ENCODE measurements at regions not wholly inside any gene's neighbourhood (a gene's known extent, or its start where the extent isn't known, plus 50 kb on each side); places are given as distances from the start of the nearest gene placed in this dataset.

DNA sequence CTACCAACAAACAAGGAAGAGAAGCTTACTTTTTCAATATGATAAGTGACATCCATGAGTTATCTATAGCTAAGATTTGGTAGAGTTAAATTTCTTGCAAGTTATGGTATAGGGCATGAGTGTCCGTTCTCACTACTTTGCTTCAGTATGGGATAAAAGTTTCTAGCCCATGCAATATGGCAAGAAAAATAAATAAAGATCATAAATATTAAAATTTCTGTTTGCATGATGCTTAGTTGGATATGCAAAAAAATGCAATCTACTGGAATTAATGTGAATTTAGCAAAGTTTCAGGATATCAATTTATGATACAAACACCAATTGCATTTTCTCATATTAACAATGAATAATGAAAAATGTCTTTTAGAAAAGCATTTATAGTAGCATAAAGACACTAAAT lies 148.7 kb upstream of the ADARB2 start:
- TF ChIP-seq, protein P1, sequence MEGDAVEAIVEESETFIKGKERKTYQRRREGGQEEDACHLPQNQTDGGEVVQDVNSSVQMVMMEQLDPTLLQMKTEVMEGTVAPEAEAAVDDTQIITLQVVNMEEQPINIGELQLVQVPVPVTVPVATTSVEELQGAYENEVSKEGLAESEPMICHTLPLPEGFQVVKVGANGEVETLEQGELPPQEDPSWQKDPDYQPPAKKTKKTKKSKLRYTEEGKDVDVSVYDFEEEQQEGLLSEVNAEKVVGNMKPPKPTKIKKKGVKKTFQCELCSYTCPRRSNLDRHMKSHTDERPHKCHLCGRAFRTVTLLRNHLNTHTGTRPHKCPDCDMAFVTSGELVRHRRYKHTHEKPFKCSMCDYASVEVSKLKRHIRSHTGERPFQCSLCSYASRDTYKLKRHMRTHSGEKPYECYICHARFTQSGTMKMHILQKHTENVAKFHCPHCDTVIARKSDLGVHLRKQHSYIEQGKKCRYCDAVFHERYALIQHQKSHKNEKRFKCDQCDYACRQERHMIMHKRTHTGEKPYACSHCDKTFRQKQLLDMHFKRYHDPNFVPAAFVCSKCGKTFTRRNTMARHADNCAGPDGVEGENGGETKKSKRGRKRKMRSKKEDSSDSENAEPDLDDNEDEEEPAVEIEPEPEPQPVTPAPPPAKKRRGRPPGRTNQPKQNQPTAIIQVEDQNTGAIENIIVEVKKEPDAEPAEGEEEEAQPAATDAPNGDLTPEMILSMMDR (tag by site-specific recombination; IDR thresholded peaks at IDR 0.05) = no peak
- TF ChIP-seq ZNF184 (tag by site-specific recombination; IDR thresholded peaks at IDR 0.05) (no peak), OSR2 (tag by site-specific recombination; IDR thresholded peaks at IDR 0.05) (no peak), ZNF776 (tag by site-specific recombination; IDR thresholded peaks at IDR 0.05; ENCODE audit: borderline replicate concordance) (no peak), ZNF292 (tag by site-specific recombination; IDR thresholded peaks at IDR 0.05; ENCODE audit: borderline replicate concordance, low read depth) (no peak), YY1 (tag by site-specific recombination; IDR thresholded peaks at IDR 0.05) (no peak), ZNF555 (tag by site-specific recombination; conservative IDR thresholded peaks at IDR 0.05) (no peak), ZNF324 (tag by site-specific recombination; IDR thresholded peaks at IDR 0.05) (no peak), ZNF223 (tag by site-specific recombination; IDR thresholded peaks at IDR 0.05) (no peak), ZBTB21 (tag by site-specific recombination; IDR thresholded peaks at IDR 0.05) (no peak), SP3 (tag by site-specific recombination; IDR thresholded peaks at IDR 0.05) (no peak), ZNF624 (tag by site-specific recombination; IDR thresholded peaks at IDR 0.05) (no peak), REPIN1 (tag by site-specific recombination; IDR thresholded peaks at IDR 0.05; ENCODE audit: low read depth) (no peak), ZNF341 (tag by site-specific recombination; IDR thresholded peaks at IDR 0.05; ENCODE audit: low read depth) (no peak)
